Ishikawa (cell line): ENCODE measurements at regions not wholly inside any gene's neighbourhood (a gene's known extent, or its start where the extent isn't known, plus 50 kb on each side); places are given as distances from the start of the nearest gene placed in this dataset.

ENCODE experiments used
- CEBPB ChIP-seq: IDR thresholded peaks from 2 replicates; pipeline ENCODE4 v1.6.1; 2012
- CREB1 ChIP-seq: IDR thresholded peaks from 2 replicates; pipeline ENCODE4 v1.6.1; 2012; ENCODE audit warnings: low read depth
- EGR1 ChIP-seq: IDR thresholded peaks from 2 replicates; pipeline ENCODE4 v1.6.1; 2012
- EP300 ChIP-seq: IDR thresholded peaks from 2 replicates; pipeline ENCODE4 v1.6.1; 2012; ENCODE audit warnings: borderline replicate concordance
- FOXM1 ChIP-seq: IDR thresholded peaks from 2 replicates; pipeline ENCODE4 v1.6.1; 2012; ENCODE audit warnings: low read depth, borderline replicate concordance
- NFIC ChIP-seq: IDR thresholded peaks from 2 replicates; pipeline ENCODE4 v1.6.1; 2012
- RAD21 ChIP-seq: IDR thresholded peaks from 2 replicates; pipeline ENCODE4 v1.6.1; 2012; ENCODE audit warnings: low read depth
- TAF1 ChIP-seq: IDR thresholded peaks from 2 replicates; pipeline ENCODE4 v1.6.1; 2012; ENCODE audit warnings: low read depth, mild to moderate bottlenecking
- TCF12 ChIP-seq: IDR thresholded peaks from 2 replicates; pipeline ENCODE4 v1.6.1; 2012; ENCODE audit warnings: low read depth
- TEAD4 ChIP-seq: IDR thresholded peaks from 2 replicates; pipeline ENCODE4 v1.6.1; 2012
- YY1 ChIP-seq: IDR thresholded peaks from 2 replicates; pipeline ENCODE4 v1.6.1; 2012; ENCODE audit warnings: low read depth
- ZBTB7A ChIP-seq: IDR thresholded peaks from 2 replicates; pipeline ENCODE4 v1.6.1; 2012; ENCODE audit warnings: low read depth
- TF ChIP-seq, protein P1 (sequence below): IDR thresholded peaks from 2 replicates; pipeline ENCODE4 v1.6.1; 2012; ENCODE audit warnings: low read depth, mild to moderate bottlenecking
- TF ChIP-seq, protein P2 (sequence below): IDR thresholded peaks from 2 replicates; pipeline ENCODE4 v1.6.1; 2012
- TF ChIP-seq, protein P3 (sequence below): IDR thresholded peaks from 2 replicates; pipeline ENCODE4 v1.6.1; 2012

DNA sequence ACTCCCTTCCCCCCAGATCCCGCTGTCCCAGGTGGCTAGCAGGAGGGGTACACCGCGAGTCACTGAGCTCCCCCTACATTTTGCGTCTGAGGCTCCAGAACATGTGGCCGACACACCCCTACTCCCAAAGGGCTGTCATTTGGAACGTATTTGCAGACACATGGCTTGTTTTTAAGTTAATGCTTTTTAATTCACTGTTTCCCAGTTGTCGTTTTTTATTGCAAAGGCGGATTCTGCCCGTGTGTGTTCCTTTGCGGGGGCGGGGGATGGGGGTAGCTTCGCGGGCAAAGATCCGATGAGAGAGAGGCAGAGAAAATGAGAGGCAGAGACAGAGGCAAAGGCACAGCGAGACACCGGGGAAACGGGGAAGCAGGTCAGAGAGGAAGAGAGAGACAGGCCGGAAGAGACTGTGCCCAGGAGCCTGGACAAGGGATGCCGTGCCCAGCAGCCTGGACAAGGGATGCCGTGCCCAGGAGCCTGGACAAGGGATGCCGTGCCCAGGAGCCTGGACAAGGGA lies 270.2 kb downstream of the FOXD2 start:
- TF ChIP-seq TAF1 (no peak), FOXM1 (no peak), CEBPB (no peak), EGR1 (no peak), TCF12 (no peak), YY1 (no peak), CREB1 (no peak), TEAD4 (no peak), RAD21 (no peak), NFIC (no peak), ZBTB7A (no peak), EP300 (no peak)
- TF ChIP-seq, protein P1, sequence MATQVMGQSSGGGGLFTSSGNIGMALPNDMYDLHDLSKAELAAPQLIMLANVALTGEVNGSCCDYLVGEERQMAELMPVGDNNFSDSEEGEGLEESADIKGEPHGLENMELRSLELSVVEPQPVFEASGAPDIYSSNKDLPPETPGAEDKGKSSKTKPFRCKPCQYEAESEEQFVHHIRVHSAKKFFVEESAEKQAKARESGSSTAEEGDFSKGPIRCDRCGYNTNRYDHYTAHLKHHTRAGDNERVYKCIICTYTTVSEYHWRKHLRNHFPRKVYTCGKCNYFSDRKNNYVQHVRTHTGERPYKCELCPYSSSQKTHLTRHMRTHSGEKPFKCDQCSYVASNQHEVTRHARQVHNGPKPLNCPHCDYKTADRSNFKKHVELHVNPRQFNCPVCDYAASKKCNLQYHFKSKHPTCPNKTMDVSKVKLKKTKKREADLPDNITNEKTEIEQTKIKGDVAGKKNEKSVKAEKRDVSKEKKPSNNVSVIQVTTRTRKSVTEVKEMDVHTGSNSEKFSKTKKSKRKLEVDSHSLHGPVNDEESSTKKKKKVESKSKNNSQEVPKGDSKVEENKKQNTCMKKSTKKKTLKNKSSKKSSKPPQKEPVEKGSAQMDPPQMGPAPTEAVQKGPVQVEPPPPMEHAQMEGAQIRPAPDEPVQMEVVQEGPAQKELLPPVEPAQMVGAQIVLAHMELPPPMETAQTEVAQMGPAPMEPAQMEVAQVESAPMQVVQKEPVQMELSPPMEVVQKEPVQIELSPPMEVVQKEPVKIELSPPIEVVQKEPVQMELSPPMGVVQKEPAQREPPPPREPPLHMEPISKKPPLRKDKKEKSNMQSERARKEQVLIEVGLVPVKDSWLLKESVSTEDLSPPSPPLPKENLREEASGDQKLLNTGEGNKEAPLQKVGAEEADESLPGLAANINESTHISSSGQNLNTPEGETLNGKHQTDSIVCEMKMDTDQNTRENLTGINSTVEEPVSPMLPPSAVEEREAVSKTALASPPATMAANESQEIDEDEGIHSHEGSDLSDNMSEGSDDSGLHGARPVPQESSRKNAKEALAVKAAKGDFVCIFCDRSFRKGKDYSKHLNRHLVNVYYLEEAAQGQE = no peak
- TF ChIP-seq, protein P2, sequence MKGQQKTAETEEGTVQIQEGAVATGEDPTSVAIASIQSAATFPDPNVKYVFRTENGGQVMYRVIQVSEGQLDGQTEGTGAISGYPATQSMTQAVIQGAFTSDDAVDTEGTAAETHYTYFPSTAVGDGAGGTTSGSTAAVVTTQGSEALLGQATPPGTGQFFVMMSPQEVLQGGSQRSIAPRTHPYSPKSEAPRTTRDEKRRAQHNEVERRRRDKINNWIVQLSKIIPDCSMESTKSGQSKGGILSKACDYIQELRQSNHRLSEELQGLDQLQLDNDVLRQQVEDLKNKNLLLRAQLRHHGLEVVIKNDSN = no peak
- TF ChIP-seq, protein P3, sequence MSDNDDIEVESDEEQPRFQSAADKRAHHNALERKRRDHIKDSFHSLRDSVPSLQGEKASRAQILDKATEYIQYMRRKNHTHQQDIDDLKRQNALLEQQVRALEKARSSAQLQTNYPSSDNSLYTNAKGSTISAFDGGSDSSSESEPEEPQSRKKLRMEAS = no peak

DNA sequence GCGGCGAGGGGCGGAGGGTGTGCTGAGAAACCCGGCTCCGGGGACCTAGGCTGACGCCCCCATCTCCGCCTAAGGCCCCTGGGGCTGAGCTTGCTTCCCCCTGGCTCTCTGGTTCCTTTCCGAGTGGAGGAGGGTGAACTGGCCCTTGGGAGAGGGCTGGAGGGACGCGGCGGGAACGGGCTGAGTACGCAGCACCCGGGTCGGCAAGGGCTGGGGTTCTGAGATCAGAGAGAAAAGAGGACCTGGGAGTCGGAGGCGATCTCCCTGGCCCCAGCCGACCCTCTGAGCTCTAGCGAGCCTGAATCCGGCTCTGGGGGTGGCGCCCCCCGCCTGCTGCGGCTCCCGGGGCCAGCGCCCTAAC lies 270.8 kb downstream of the FOXD2 start:
- TF ChIP-seq TCF12 (no peak), FOXM1 (no peak), TAF1 (no peak), TEAD4 (no peak), YY1 (no peak), CREB1 (no peak), RAD21 (no peak), NFIC (no peak)
- TF ChIP-seq, protein P1 = no peak
- TF ChIP-seq, protein P3 = no peak

DNA sequence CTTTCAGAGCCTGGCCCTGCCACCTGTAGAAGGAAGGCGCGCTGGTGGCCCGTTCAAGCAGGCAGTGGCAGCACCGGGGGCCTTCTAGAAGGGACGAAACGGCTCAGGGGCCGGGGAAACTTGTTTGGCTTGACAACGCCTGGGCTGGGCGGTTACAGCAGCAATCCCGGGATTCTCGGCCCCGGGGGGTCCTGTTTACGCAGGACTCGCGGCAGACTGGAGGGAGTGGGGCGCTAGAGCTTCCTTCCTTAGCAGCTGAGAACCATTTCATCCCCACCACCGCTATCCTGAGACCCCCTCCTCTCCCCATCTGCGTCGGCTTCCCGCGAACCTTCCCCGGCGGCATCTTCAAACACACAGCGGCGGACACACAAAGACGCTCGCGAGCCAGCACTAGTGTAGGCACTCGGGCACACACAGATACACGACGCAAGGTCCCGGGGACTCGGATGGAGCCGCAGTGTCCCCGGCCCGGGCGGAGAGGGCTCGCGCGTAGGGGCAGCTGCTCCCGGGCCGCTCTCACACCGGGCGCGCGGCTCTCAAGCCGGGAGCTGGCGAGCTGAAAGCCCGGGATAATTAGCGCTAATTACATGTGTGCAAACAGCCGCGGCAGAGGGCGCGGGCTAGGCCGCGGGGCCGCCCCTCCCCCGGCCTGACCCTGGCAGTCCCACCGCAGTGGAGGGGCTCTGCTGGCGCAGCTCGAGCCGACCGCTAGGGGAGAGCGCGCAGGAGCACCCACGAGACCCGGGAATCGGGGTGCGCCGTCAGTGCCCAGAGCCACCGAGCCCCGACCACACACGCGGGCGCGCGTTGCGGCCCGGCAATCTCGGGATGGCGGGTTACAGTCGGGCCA lies 271.4 kb downstream of the FOXD2 start:
- no peak for TF ChIP-seq TAF1
- TF ChIP-seq RAD21 = no peak
- TF ChIP-seq EP300 = no peak
- TF ChIP-seq, protein P2 = no peak
- TF ChIP-seq ZBTB7A = no peak
- TF ChIP-seq, protein P3 = no peak
- TF ChIP-seq CREB1 = no peak
- TF ChIP-seq, protein P1 = no peak
- no peak for TF ChIP-seq EGR1
- TF ChIP-seq NFIC = no peak
- TF ChIP-seq YY1 = no peak
- no peak for TF ChIP-seq TEAD4
- no peak for TF ChIP-seq FOXM1
- TF ChIP-seq TCF12 = no peak
- TF ChIP-seq CEBPB = no peak

DNA sequence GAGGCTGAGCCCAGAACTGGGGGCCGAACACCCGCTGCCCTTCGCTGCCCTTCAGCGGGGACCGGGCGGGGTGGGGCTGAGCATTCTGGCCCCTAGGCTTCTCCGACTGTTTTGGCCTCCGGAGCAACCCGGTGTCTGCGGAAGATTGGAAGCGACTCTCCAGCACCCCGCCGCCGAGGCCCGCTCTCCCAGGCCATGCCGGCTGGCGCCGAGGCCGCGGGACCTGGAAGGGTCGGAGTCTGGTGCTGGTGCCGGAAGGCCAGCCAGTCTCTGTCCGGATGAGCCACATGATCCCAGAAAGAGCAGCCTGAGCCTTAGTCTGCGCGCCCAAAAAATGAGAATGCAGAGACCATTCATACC lies 272.0 kb downstream of the FOXD2 start:
- TF ChIP-seq CEBPB = no peak
- TF ChIP-seq EGR1 = no peak
- TF ChIP-seq TEAD4 = no peak
- TF ChIP-seq YY1 = no peak
- TF ChIP-seq, protein P2 = no peak
- no peak for TF ChIP-seq ZBTB7A
- TF ChIP-seq TCF12 = no peak
- TF ChIP-seq RAD21 = no peak
- TF ChIP-seq NFIC = no peak
- TF ChIP-seq CREB1 = no peak
- TF ChIP-seq, protein P3 = no peak
- no peak for TF ChIP-seq EP300
- TF ChIP-seq TAF1 = no peak
- TF ChIP-seq, protein P1 = no peak
- TF ChIP-seq FOXM1 = no peak
